ENCODE measurements at regions not wholly inside any gene's neighbourhood (a gene's known extent, or its start where the extent isn't known, plus 50 kb on each side); places are given as distances from the start of the nearest gene placed in this dataset.

- no peak overlapping the region for H3K4me2 ChIP-seq (ENCODE audit: low read depth, low read length)
- H3K27ac ChIP-seq (ENCODE audit: low read length), result no peak overlapping the region
- no peaks in the 10 kb centered on the region for H3K9me3 ChIP-seq (replicated peaks; ENCODE audit: insufficient read depth, low read length)
- H2AFZ ChIP-seq (ENCODE audit: low read length), result no peak overlapping the region
- no peak overlapping the region for H3K4me3 ChIP-seq (ENCODE audit: low read length)
- H3K4me1 ChIP-seq (ENCODE audit: low read length), result no peaks in the 10 kb centered on the region
- no peaks in the 10 kb centered on the region for H3K36me3 ChIP-seq (replicated peaks; ENCODE audit: insufficient read depth, low read length)
- H3K9me2 ChIP-seq (replicated peaks; ENCODE audit: insufficient read depth, low read length), result no peaks in the 10 kb centered on the region
- H3F3A ChIP-seq (ENCODE audit: insufficient read depth, low read length), result no peaks in the 10 kb centered on the region
- H4K20me1 ChIP-seq (ENCODE audit: insufficient read depth, low read length), result no peaks in the 10 kb centered on the region
- H3K79me2 ChIP-seq (ENCODE audit: low read length), result no peaks in the 10 kb centered on the region
- no peak overlapping the region for H3K9ac ChIP-seq (ENCODE audit: low read length)
- DNase-seq, result no peak
- TF ChIP-seq CTCF (IDR thresholded peaks at IDR 0.05; ENCODE audit: low read length), result no peak
- TF ChIP-seq EZH2phosphoT487 (IDR thresholded peaks at IDR 0.05; ENCODE audit: low read length), result no peak
- TF ChIP-seq EZH2 (optimal IDR thresholded peaks at IDR 0.05; ENCODE audit: low read depth, low read length), result no peak
- no peaks in the 10 kb centered on the region for H3K27me3 ChIP-seq (replicated peaks; ENCODE audit: insufficient read depth, low read length)
Observed at GRCh38 chr4:181688432-181688831, 554.8 kb upstream of the TENM3 start.

- H2AFZ ChIP-seq (ENCODE audit: low read length), result no peak overlapping the region
- TF ChIP-seq EZH2 (optimal IDR thresholded peaks at IDR 0.05; ENCODE audit: low read depth, low read length) (no peak), EZH2phosphoT487 (IDR thresholded peaks at IDR 0.05; ENCODE audit: low read length) (no peak), CTCF (IDR thresholded peaks at IDR 0.05; ENCODE audit: low read length) (no peak)
- no peaks in the 10 kb centered on the region for H3K9me3 ChIP-seq (replicated peaks; ENCODE audit: insufficient read depth, low read length)
- H3K27me3 ChIP-seq (replicated peaks; ENCODE audit: insufficient read depth, low read length), result no peaks in the 10 kb centered on the region
- H3K79me2 ChIP-seq (ENCODE audit: low read length), result no peaks in the 10 kb centered on the region
- H3K36me3 ChIP-seq (replicated peaks; ENCODE audit: insufficient read depth, low read length), result no peaks in the 10 kb centered on the region
- H4K20me1 ChIP-seq (ENCODE audit: insufficient read depth, low read length), result no peaks in the 10 kb centered on the region
- no peak overlapping the region for H3K4me2 ChIP-seq (ENCODE audit: low read depth, low read length)
- no peaks in the 10 kb centered on the region for H3F3A ChIP-seq (ENCODE audit: insufficient read depth, low read length)
- no peak for DNase-seq
- H3K9me2 ChIP-seq (replicated peaks; ENCODE audit: insufficient read depth, low read length), result no peaks in the 10 kb centered on the region
- H3K9ac ChIP-seq (ENCODE audit: low read length), result no peak overlapping the region
- H3K4me1 ChIP-seq (ENCODE audit: low read length), result no peaks in the 10 kb centered on the region
- no peak overlapping the region for H3K4me3 ChIP-seq (ENCODE audit: low read length)
- H3K27ac ChIP-seq (ENCODE audit: low read length), result no peak overlapping the region
Observed at GRCh38 chr4:181688872-181689271, 554.3 kb upstream of the TENM3 start.

GRCh38 chr4:181690498-181690897, 552.7 kb upstream of the TENM3 start:
- Histone ChIP-seq H3K9me3 (replicated peaks; ENCODE audit: insufficient read depth, low read length) (no peaks in the 10 kb centered on the region), H3K27ac (ENCODE audit: low read length) (no peak overlapping the region), H4K20me1 (ENCODE audit: insufficient read depth, low read length) (no peaks in the 10 kb centered on the region), H3K79me2 (ENCODE audit: low read length) (no peaks in the 10 kb centered on the region), H2AFZ (ENCODE audit: low read length) (no peak overlapping the region), H3K36me3 (replicated peaks; ENCODE audit: insufficient read depth, low read length) (no peaks in the 10 kb centered on the region), H3K4me1 (ENCODE audit: low read length) (no peaks in the 10 kb centered on the region), H3K27me3 (replicated peaks; ENCODE audit: insufficient read depth, low read length) (no peaks in the 10 kb centered on the region), H3K4me2 (ENCODE audit: low read depth, low read length) (no peak overlapping the region), H3K9me2 (replicated peaks; ENCODE audit: insufficient read depth, low read length) (no peaks in the 10 kb centered on the region), H3K4me3 (ENCODE audit: low read length) (no peak overlapping the region), H3K9ac (ENCODE audit: low read length) (no peak overlapping the region), H3F3A (ENCODE audit: insufficient read depth, low read length) (no peaks in the 10 kb centered on the region)
- TF ChIP-seq EZH2 (optimal IDR thresholded peaks at IDR 0.05; ENCODE audit: low read depth, low read length), result no peak
- TF ChIP-seq EZH2phosphoT487 (IDR thresholded peaks at IDR 0.05; ENCODE audit: low read length), result no peak
- no peak for TF ChIP-seq CTCF (IDR thresholded peaks at IDR 0.05; ENCODE audit: low read length)
- no peak for DNase-seq

Data from MM.1S (cell line).